GM23338 (cell line): ENCODE measurements at regions not wholly inside any gene's neighbourhood (a gene's known extent, or its start where the extent isn't known, plus 50 kb on each side); places are given as distances from the start of the nearest gene placed in this dataset.

Experiments
- ATAC-seq: fragments of 200-7000 bp; cut with Tn5 transposase; 3 replicates; pipeline ENCODE4 v1.9.1; 2020
- DNase-seq: peaks from one replicate; pipeline ENCODE4 v3.0.0-alpha.2; 2015; ENCODE audit warnings: low spot score
- H2AFZ ChIP-seq: fragments of 200-600 bp; sonication (generic); 2 replicates; pipeline ENCODE4 v1.8.0; 2016; ENCODE audit warnings: antibody characterized with exemption, mild to moderate bottlenecking, moderate library complexity
- H3F3A ChIP-seq: fragments of 200-600 bp; sonication (generic); replicated peaks from 2 replicates; pipeline ENCODE4 v1.8.0; 2017; ENCODE audit warnings: antibody characterized with exemption, mixed run types, low read depth
- H3K27ac ChIP-seq: fragments of 200-600 bp; sonication (generic); 2 replicates; pipeline ENCODE4 v1.6.1; 2016; ENCODE audit warnings: low read depth
- H3K27me3 ChIP-seq: fragments of 200-600 bp; sonication (generic); 2 replicates; pipeline ENCODE4 v1.8.0; 2016; ENCODE audit warnings: mild to moderate bottlenecking, mixed run types, moderate library complexity; ENCODE audit not compliant: insufficient read depth
- H3K36me3 ChIP-seq: fragments of 200-600 bp; sonication (generic); 2 replicates; pipeline ENCODE4 v1.8.0; 2016; ENCODE audit warnings: mild to moderate bottlenecking; ENCODE audit not compliant: insufficient read depth
- H3K4me1 ChIP-seq: fragments of 200-600 bp; sonication (generic); 2 replicates; pipeline ENCODE4 v1.8.0; 2016; ENCODE audit warnings: mild to moderate bottlenecking, moderate library complexity; ENCODE audit not compliant: insufficient read depth
- H3K4me2 ChIP-seq: fragments of 200-600 bp; sonication (generic); 2 replicates; pipeline ENCODE4 v1.7.1; 2017; ENCODE audit warnings: mixed run types
- H3K4me3 ChIP-seq: fragments of 200-600 bp; sonication (generic); 2 replicates; pipeline ENCODE4 v1.6.1; 2016; ENCODE audit warnings: mixed run types
- H3K79me2 ChIP-seq: fragments of 200-600 bp; sonication (generic); replicated peaks from 2 replicates; pipeline ENCODE4 v1.8.0; 2017; ENCODE audit warnings: mild to moderate bottlenecking; ENCODE audit not compliant: insufficient read depth
- H3K9me2 ChIP-seq: fragments of 200-600 bp; sonication (generic); 2 replicates; pipeline ENCODE4 v1.8.0; 2017; ENCODE audit not compliant: insufficient read depth
- H4K20me1 ChIP-seq: fragments of 200-600 bp; sonication (generic); replicated peaks from 2 replicates; pipeline ENCODE4 v1.8.0; 2017; ENCODE audit warnings: mild to moderate bottlenecking; ENCODE audit not compliant: insufficient read depth
- H3K27ac Mint-ChIP-seq: 2 replicates; pipeline ENCODE4 v1.8.0; 2020; ENCODE audit warnings: inconsistent platforms, mild to moderate bottlenecking, moderate library complexity, mixed read lengths
- H3K27me3 Mint-ChIP-seq: 3 replicates; pipeline ENCODE4 v1.8.0; 2022; ENCODE audit warnings: low read depth, mild to moderate bottlenecking, moderate library complexity, mixed read lengths, inconsistent platforms; ENCODE audit not compliant: insufficient read depth, poor library complexity
- H3K36me3 Mint-ChIP-seq: 3 replicates; pipeline ENCODE4 v1.8.0; 2021; ENCODE audit warnings: low read depth, mild to moderate bottlenecking, inconsistent platforms, moderate library complexity, mixed read lengths
- H3K4me1 Mint-ChIP-seq: 3 replicates; pipeline ENCODE4 v1.8.0; 2020; ENCODE audit warnings: mild to moderate bottlenecking, inconsistent platforms, mixed read lengths
- H3K4me3 Mint-ChIP-seq: 3 replicates; pipeline ENCODE4 v1.8.0; 2021; ENCODE audit warnings: moderate library complexity, mild to moderate bottlenecking, inconsistent platforms, mixed read lengths
- H3K9me3 Mint-ChIP-seq: 3 replicates; pipeline ENCODE4 v1.8.0; 2020; ENCODE audit warnings: moderate library complexity, mild to moderate bottlenecking, inconsistent platforms, mixed read lengths
- CREB1 ChIP-seq: fragments of 250-450 bp; sonication (Bioruptor Pico); IDR thresholded peaks from 2 replicates; pipeline ENCODE4 v1.5.0; 2020; ENCODE audit warnings: low read depth, mild to moderate bottlenecking, moderate library complexity
- CTCF ChIP-seq, 2 experiments: fragments of 200-600 bp in 1 of 2; sonication (generic) in 1 of 2; conservative IDR thresholded peaks; 2 replicates each; pipeline versions ENCODE4 v1.5.1 to v1.6.1; 2016 to 2017; ENCODE audit warnings: antibody characterized with exemption in 2 of 2, low read depth in 2 of 2, mild to moderate bottlenecking in 2 of 2, moderate library complexity in 1 of 2
- ETS1 ChIP-seq: IDR thresholded peaks from 2 replicates; pipeline ENCODE4 v1.6.1; 2016; ENCODE audit warnings: antibody characterized with exemption
- EZH2 ChIP-seq: fragments of 200-600 bp; sonication (generic); IDR thresholded peaks from one replicate; pipeline ENCODE4 v1.8.0; 2017; ENCODE audit warnings: antibody characterized with exemption, mild to moderate bottlenecking, low read depth; ENCODE audit not compliant: unreplicated experiment
- EZH2phosphoT487 ChIP-seq: fragments of 200-600 bp; sonication (generic); IDR thresholded peaks from one replicate; pipeline ENCODE4 v1.8.1; 2018; ENCODE audit warnings: antibody characterized with exemption; ENCODE audit not compliant: unreplicated experiment
- JUNB ChIP-seq: IDR thresholded peaks from one replicate; pipeline ENCODE4 v1.6.1; 2016; ENCODE audit warnings: antibody characterized with exemption; ENCODE audit not compliant: unreplicated experiment
- NANOG ChIP-seq: IDR thresholded peaks from 2 replicates; pipeline ENCODE4 v1.6.1; 2016; ENCODE audit warnings: antibody characterized with exemption, borderline replicate concordance
- POLR2AphosphoS5 ChIP-seq: IDR thresholded peaks from 2 replicates; pipeline ENCODE4 v1.6.1; 2016; ENCODE audit warnings: antibody characterized with exemption, low read depth
- REST ChIP-seq: IDR thresholded peaks from one replicate; pipeline ENCODE4 v1.6.1; 2018; ENCODE audit warnings: antibody characterized with exemption; ENCODE audit not compliant: unreplicated experiment
- STAT1 ChIP-seq: IDR thresholded peaks from one replicate; pipeline ENCODE4 v1.6.1; 2016; ENCODE audit warnings: antibody characterized with exemption; ENCODE audit not compliant: unreplicated experiment
- ZNF114 ChIP-seq: fragments of 250-450 bp; sonication (Bioruptor Pico); IDR thresholded peaks from 2 replicates; pipeline ENCODE4 v1.5.0; 2020; ENCODE audit warnings: mild to moderate bottlenecking, moderate library complexity
- ZNF331 ChIP-seq: fragments of 250-450 bp; sonication (Bioruptor Pico); IDR thresholded peaks from 2 replicates; pipeline ENCODE4 v1.5.0; 2020; ENCODE audit warnings: low read depth, mild to moderate bottlenecking, moderate library complexity
- ZNF462 ChIP-seq: fragments of 250-450 bp; sonication (Bioruptor Pico); IDR thresholded peaks from 2 replicates; pipeline ENCODE4 v1.5.0; 2020; ENCODE audit warnings: mild to moderate bottlenecking, moderate library complexity

GRCh38 chr13:72504131-72504841 is 223.1 kb downstream of the MZT1 start (continued):
- no peak for TF ChIP-seq ZNF462
- TF ChIP-seq NANOG = no peak
- no peak for TF ChIP-seq ZNF114
- TF ChIP-seq CREB1 = no peak
- TF ChIP-seq EZH2 = no peak

- Histone ChIP-seq H3K27ac (no peak overlapping the region), H3K36me3 (no peaks in the 10 kb centered on the region), H3K4me1 (no peaks in the 10 kb centered on the region), H4K20me1 (no peaks in the 10 kb centered on the region), H3K27me3 (no peaks in the 10 kb centered on the region), H2AFZ (no peak overlapping the region), H3K9me2 (no peaks in the 10 kb centered on the region), H3K4me2 (no peak overlapping the region), H3K4me3 (no peak overlapping the region), H3F3A (no peaks in the 10 kb centered on the region), H3K79me2 (no peaks in the 10 kb centered on the region)
- ATAC-seq (no peak), DNase-seq (no peak)
- H3K4me3 Mint-ChIP-seq = no peak overlapping the region
- no peaks in the 10 kb centered on the region for H3K4me1 Mint-ChIP-seq
- peaks cover 4% of the 10 kb centered on the region for H3K27me3 Mint-ChIP-seq
- no peak overlapping the region for H3K27ac Mint-ChIP-seq
- no peaks in the 10 kb centered on the region for H3K36me3 Mint-ChIP-seq
- no peaks in the 10 kb centered on the region for H3K9me3 Mint-ChIP-seq
- TF ChIP-seq REST = no peak
- TF ChIP-seq ETS1 = no peak
- no peak for TF ChIP-seq JUNB
- TF ChIP-seq EZH2phosphoT487 = no peak
- TF ChIP-seq EZH2 = no peak
- no peak for TF ChIP-seq STAT1
- TF ChIP-seq CREB1 = no peak
- TF ChIP-seq CTCF (conservative IDR thresholded peaks at IDR 0.05; ENCODE audit: low read depth in 2 of 2) = no peak
- no peak for TF ChIP-seq POLR2AphosphoS5
- no peak for TF ChIP-seq ZNF331 (CRISPR knock-in tag)
- TF ChIP-seq ZNF114 = no peak
Observed at GRCh38 chr13:72500851-72501250, 226.6 kb downstream of the MZT1 start.
